HepG2 (cell line): ENCODE measurements at regions not wholly inside any gene's neighbourhood (a gene's known extent, or its start where the extent isn't known, plus 50 kb on each side); places are given as distances from the start of the nearest gene placed in this dataset.

Experiments used
- ATAC-seq: fragments of 200-7000 bp; cut with Tn5 transposase; 3 replicates; pipeline ENCODE4 v1.9.1; 2020; ENCODE audit warnings: mild to moderate bottlenecking, moderate library complexity
- BruUV-seq: library from RNA; stranded (reverse); fragments of 400-500 nt; replicated peaks from 2 replicates; lab custom pipeline; 2021; lab: Mats Ljungman, UMichigan
- CTCF ChIA-PET: fragments of 300-600 bp; formaldehyde crosslinking; extraction: SDS; loops from one replicate; lab custom pipeline; 2021; ENCODE audit warnings: low total read pairs, inconsistent platforms, low intra/inter-chr PET ratio; lab: Yijun Ruan, JAX
- POLR2A ChIA-PET: fragments of 350-600 bp; sonication (Branson Sonifier 250); formaldehyde crosslinking; loops from one replicate; lab custom pipeline; 2020; ENCODE audit warnings: antibody characterized with exemption, inconsistent platforms; lab: Yijun Ruan, JAX
- DNase-seq: peaks from one replicate; pipeline ENCODE4 v3.0.0-alpha.2; 2015; ENCODE audit warnings: low spot score
- FAIRE-seq: peaks from 3 replicates; lab custom pipeline; 2011; peaks lifted over from hg19 to GRCh38; lab: Jason Lieb, UNC
- H2AFZ ChIP-seq: one replicate; pipeline ENCODE4 v1.6.1; 2011; ENCODE audit warnings: low read length, inconsistent platforms
- H3K27ac ChIP-seq: fragments of 300-600 bp; 3 replicates; pipeline ENCODE4 v1.8.0; 2011; ENCODE audit warnings: mixed run types, mild to moderate bottlenecking, mixed read lengths, low read length, inconsistent platforms; ENCODE audit not compliant: insufficient read depth; ENCODE audit errors: extremely low read length
- H3K27me3 ChIP-seq, 2 experiments: fragments of 200-600 bp in 1 of 2; 2 replicates in 1 of 2; 3 replicates in 1 of 2; pipeline versions ENCODE4 v1.6.0 to v1.8.0; 2011; ENCODE audit warnings: low read length in 2 of 2, mild to moderate bottlenecking in 2 of 2, moderate library complexity in 2 of 2, inconsistent platforms in 1 of 2; ENCODE audit not compliant: insufficient read depth in 2 of 2, control insufficient read depth in 1 of 2
- H3K36me3 ChIP-seq, 2 experiments: fragments of 200-600 bp in 1 of 2; replicated peaks in 1 of 2; 2 replicates in 1 of 2; 3 replicates in 1 of 2; pipeline versions ENCODE4 v1.5.1 to v1.8.0; 2011; ENCODE audit warnings: low read length in 2 of 2, inconsistent platforms in 1 of 2; ENCODE audit not compliant: insufficient read depth in 2 of 2, control insufficient read depth in 1 of 2
- H3K4me1 ChIP-seq: 2 replicates; pipeline ENCODE4 v1.5.1; 2012; ENCODE audit warnings: low read length, inconsistent platforms; ENCODE audit not compliant: insufficient read depth
- H3K4me2 ChIP-seq: 2 replicates; pipeline ENCODE4 v1.6.0; 2011; ENCODE audit warnings: low read depth, low read length, inconsistent platforms
- H3K4me3 ChIP-seq, 3 experiments: fragments of 200-600 bp in 1 of 3; sonication (generic), shearing (Covaris generic) in 1 of 3; replicated peaks in 1 of 3; 2 replicates each; pipeline ENCODE4 v1.5.1; 2011 to 2016; ENCODE audit warnings: low read length in 3 of 3, inconsistent platforms in 2 of 3, low read depth in 2 of 3, mild to moderate bottlenecking in 2 of 3, control low read depth in 1 of 3, mixed read lengths in 1 of 3; ENCODE audit not compliant: insufficient read depth in 1 of 3
- H3K79me2 ChIP-seq: one replicate; pipeline ENCODE4 v1.6.1; 2011; ENCODE audit warnings: low read length, inconsistent platforms; ENCODE audit not compliant: insufficient read depth
- H3K9ac ChIP-seq: 2 replicates; pipeline ENCODE4 v1.6.0; 2011; ENCODE audit warnings: mild to moderate bottlenecking, low read depth, low read length, inconsistent platforms; ENCODE audit not compliant: insufficient read depth
- H3K9me3 ChIP-seq: 2 replicates; pipeline ENCODE4 v1.5.1; 2012; ENCODE audit warnings: mild to moderate bottlenecking, low read length
- H4K20me1 ChIP-seq: 2 replicates; pipeline ENCODE4 v1.6.0; 2011; ENCODE audit warnings: inconsistent platforms, mild to moderate bottlenecking, low read length, moderate library complexity; ENCODE audit not compliant: insufficient read depth
- BRCA1 ChIP-seq: sonication (generic); formaldehyde crosslinking; IDR thresholded peaks from 2 replicates; pipeline ENCODE4 v1.4.0; 2020; ENCODE audit warnings: missing genetic modification reagents
- ETS1 ChIP-seq: sonication (generic); formaldehyde crosslinking; IDR thresholded peaks from 2 replicates; pipeline ENCODE4 v1.4.0; 2020; ENCODE audit warnings: missing genetic modification reagents
- FOXO4 ChIP-seq: sonication (generic); formaldehyde crosslinking; conservative IDR thresholded peaks from 2 replicates; pipeline ENCODE4 v1.8.1; 2023; ENCODE audit warnings: missing genetic modification reagents
- IKZF1 ChIP-seq: fragments of 450-650 bp; IDR thresholded peaks from 2 replicates; pipeline ENCODE4 v1.7.1; 2016
- JUN ChIP-seq: sonication (generic); formaldehyde crosslinking; IDR thresholded peaks from 2 replicates; pipeline ENCODE4 v1.4.0; 2020; ENCODE audit warnings: mild to moderate bottlenecking, missing genetic modification reagents
- POGZ ChIP-seq: sonication (generic); formaldehyde crosslinking; IDR thresholded peaks from 2 replicates; pipeline ENCODE4 v1.4.0; 2020; ENCODE audit warnings: mild to moderate bottlenecking, missing genetic modification reagents
- RBFOX2 ChIP-seq: fragments of 200-400 bp; formaldehyde crosslinking; IDR thresholded peaks from 2 replicates; pipeline ENCODE4 v1.6.1; 2017; ENCODE audit warnings: low read depth, mild to moderate bottlenecking, low read length
- SMC3 ChIP-seq: IDR thresholded peaks from 2 replicates; pipeline ENCODE4 v1.6.1; 2011; ENCODE audit warnings: low read length, improper control_type of control experiment
- SOX13 ChIP-seq, 3 experiments: fragments of 450-650 bp in 1 of 3; sonication (generic) in 1 of 3; formaldehyde crosslinking in 1 of 3; IDR thresholded peaks in 2 of 3; conservative IDR thresholded peaks in 1 of 3; 2 replicates each; pipeline versions ENCODE4 v1.5.0 to v1.6.1; 2016 to 2020; ENCODE audit warnings: antibody characterized with exemption in 1 of 3, mild to moderate bottlenecking in 1 of 3, missing compliant biosample characterization in 1 of 3, missing genetic modification reagents in 1 of 3, moderate library complexity in 1 of 3
- SPEN ChIP-seq: sonication (generic); formaldehyde crosslinking; IDR thresholded peaks from 2 replicates; pipeline ENCODE4 v1.5.1; 2020; ENCODE audit warnings: low read depth, mild to moderate bottlenecking, missing genetic modification reagents
- ZBTB1 ChIP-seq: sonication (generic); formaldehyde crosslinking; IDR thresholded peaks from 2 replicates; pipeline ENCODE4 v1.4.0; 2020; ENCODE audit warnings: missing genetic modification reagents, borderline replicate concordance
- ZNF34 ChIP-seq: sonication (generic); formaldehyde crosslinking; IDR thresholded peaks from 2 replicates; pipeline ENCODE4 v1.4.0; 2020; ENCODE audit warnings: mild to moderate bottlenecking, missing genetic modification reagents, borderline replicate concordance
- ZNF44 ChIP-seq: sonication (generic); formaldehyde crosslinking; IDR thresholded peaks from 2 replicates; pipeline ENCODE4 v1.5.1; 2020; ENCODE audit warnings: mild to moderate bottlenecking, missing genetic modification reagents
- ZNF788 ChIP-seq: sonication (generic); formaldehyde crosslinking; IDR thresholded peaks from 2 replicates; pipeline ENCODE4 v1.5.0; 2020; ENCODE audit warnings: mild to moderate bottlenecking, missing genetic modification reagents, borderline replicate concordance
- ZSCAN21 ChIP-seq: sonication (generic); formaldehyde crosslinking; IDR thresholded peaks from 2 replicates; pipeline ENCODE4 v1.8.0; 2022; ENCODE audit warnings: mild to moderate bottlenecking, missing genetic modification reagents, moderate library complexity, borderline replicate concordance
- WGBS: methylation state at CpG from one replicate; pipeline ENCODE4 v1.1.6; 2017; ENCODE audit warnings: low lambda C conversion rate; 5-methylcytosine and 5-hydroxymethylcytosine counted together
- in situ Hi-C: cut with HindIII; loops from 2 replicates; pipeline ENCODE4 v1.10.0; 2017; ENCODE audit warnings: low pct_unique_long_range_greater_than_20kb; ENCODE audit not compliant: extremely low pct_ligation_motif_present
- intact Hi-C: fragments of 100-400 bp; cut with micrococcal nuclease; formaldehyde crosslinking; loops from one replicate; pipeline ENCODE4 v1.10.0; 2022; ENCODE audit not compliant: unreplicated experiment
- TF ChIP-seq, protein P1 (sequence below): sonication (generic); formaldehyde crosslinking; IDR thresholded peaks from 2 replicates; pipeline ENCODE4 v1.4.0; 2020; ENCODE audit warnings: missing genetic modification reagents, borderline replicate concordance

DNA sequence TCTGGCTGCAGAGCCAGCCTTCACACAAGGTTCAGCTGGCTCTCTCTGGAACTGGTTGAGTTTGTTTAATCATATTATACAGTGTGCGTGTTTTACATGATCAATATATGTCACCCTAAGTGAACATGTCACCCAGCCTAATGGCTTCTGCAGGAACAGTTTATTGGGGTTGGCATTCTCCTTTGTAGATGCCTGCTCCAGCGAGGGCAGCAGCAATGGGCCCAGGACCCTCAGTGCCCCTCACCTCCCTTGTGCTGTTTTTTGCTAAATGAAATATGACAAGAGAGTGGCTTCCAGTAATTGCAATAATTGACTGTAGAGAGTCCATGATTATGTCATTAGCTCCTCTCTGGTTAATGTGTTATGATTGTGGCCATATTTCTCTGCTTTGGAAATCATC, 387.2 kb downstream of the TMEM114 start (continued):
- TF ChIP-seq, protein P1, sequence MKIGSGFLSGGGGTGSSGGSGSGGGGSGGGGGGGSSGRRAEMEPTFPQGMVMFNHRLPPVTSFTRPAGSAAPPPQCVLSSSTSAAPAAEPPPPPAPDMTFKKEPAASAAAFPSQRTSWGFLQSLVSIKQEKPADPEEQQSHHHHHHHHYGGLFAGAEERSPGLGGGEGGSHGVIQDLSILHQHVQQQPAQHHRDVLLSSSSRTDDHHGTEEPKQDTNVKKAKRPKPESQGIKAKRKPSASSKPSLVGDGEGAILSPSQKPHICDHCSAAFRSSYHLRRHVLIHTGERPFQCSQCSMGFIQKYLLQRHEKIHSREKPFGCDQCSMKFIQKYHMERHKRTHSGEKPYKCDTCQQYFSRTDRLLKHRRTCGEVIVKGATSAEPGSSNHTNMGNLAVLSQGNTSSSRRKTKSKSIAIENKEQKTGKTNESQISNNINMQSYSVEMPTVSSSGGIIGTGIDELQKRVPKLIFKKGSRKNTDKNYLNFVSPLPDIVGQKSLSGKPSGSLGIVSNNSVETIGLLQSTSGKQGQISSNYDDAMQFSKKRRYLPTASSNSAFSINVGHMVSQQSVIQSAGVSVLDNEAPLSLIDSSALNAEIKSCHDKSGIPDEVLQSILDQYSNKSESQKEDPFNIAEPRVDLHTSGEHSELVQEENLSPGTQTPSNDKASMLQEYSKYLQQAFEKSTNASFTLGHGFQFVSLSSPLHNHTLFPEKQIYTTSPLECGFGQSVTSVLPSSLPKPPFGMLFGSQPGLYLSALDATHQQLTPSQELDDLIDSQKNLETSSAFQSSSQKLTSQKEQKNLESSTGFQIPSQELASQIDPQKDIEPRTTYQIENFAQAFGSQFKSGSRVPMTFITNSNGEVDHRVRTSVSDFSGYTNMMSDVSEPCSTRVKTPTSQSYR (CRISPR knock-in tag) = no peak
- TF ChIP-seq SOX13 (IDR thresholded peaks at IDR 0.05) (no peak), SOX13 (CRISPR knock-in tag; conservative IDR thresholded peaks at IDR 0.05 in 1 of 2, IDR thresholded peaks at IDR 0.05 in 1 of 2) (no peak), RBFOX2 (no peak), ETS1 (CRISPR knock-in tag) (no peak), ZNF44 (CRISPR knock-in tag) (no peak), BRCA1 (CRISPR knock-in tag) (no peak), ZNF34 (CRISPR knock-in tag) (no peak)

DNA sequence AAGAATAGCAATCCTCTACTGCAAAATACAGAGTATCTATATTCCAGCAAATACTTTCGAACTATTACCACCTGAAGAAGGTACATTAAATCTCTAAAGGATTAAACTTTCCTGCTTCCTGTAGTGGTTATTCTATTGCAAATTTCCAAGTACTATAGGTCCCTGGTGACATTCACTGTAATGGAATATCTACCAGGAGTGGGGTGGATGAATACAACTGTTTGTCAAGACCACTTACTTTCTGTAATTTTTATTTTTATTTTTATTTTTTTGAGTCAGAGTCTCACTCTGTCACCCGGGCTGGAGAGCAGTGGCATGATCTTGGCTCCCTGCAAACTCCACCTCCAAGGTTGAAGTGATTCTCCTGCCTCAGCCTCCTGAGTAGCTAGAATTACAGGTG, 389.5 kb downstream of the TMEM114 start:
- Histone ChIP-seq H3K4me2 (no peak overlapping the region), H3K79me2 (no peaks in the 10 kb centered on the region), H3K4me1 (no peaks in the 10 kb centered on the region), H2AFZ (no peak overlapping the region), H3K27me3 (no peaks in the 10 kb centered on the region; a peak in 1 of 5 replicates), H3K4me3 (no peak overlapping the region), H3K36me3 (no peaks in the 10 kb centered on the region), H4K20me1 (no peaks in the 10 kb centered on the region), H3K9ac (no peak overlapping the region), H3K27ac (no peak overlapping the region), H3K9me3 (no peaks in the 10 kb centered on the region; the same call in 1 of the 2 replicates)
- CTCF ChIA-PET = no interaction called here
- intact Hi-C loops (no loop called here), in situ Hi-C loops (no loop called here)
- WGBS = 0% methylated on average over 2 of the region's 2 CpGs
- TF ChIP-seq ZBTB1 (CRISPR knock-in tag) = no peak
- no peak for TF ChIP-seq JUN
- no peak for TF ChIP-seq ZSCAN21 (CRISPR knock-in tag)
- no peak for TF ChIP-seq RBFOX2
- no peak for TF ChIP-seq POGZ (CRISPR knock-in tag)
- TF ChIP-seq IKZF1 = no peak
- TF ChIP-seq SMC3 = no peak
- TF ChIP-seq ZNF788 (CRISPR knock-in tag) = no peak
- no peak for TF ChIP-seq SPEN
- TF ChIP-seq FOXO4 = no peak
- DNase-seq = no peak
- POLR2A ChIA-PET = no interaction called here
- no TSS peak for BruUV-seq
- ATAC-seq = no peak
- no peak for FAIRE-seq
